WTC11 (cell line): ENCODE measurements at regions not wholly inside any gene's neighbourhood (a gene's known extent, or its start where the extent isn't known, plus 50 kb on each side); places are given as distances from the start of the nearest gene placed in this dataset.

Experiments used
- ATAC-seq: fragments of 200-7000 bp; cut with Tn5 transposase; 2 replicates; pipeline ENCODE4 v1.10.0; 2021; ENCODE audit warnings: mild to moderate bottlenecking, moderate library complexity
- CTCF ChIA-PET: fragments of 300-600 bp; sonication (Branson Sonifier 250); formaldehyde crosslinking; loops from one replicate; lab custom pipeline; 2021; ENCODE audit warnings: antibody characterized with exemption; lab: Charles Lee
- POLR2A ChIA-PET: fragments of 350-600 bp; sonication (Branson Sonifier 250); formaldehyde crosslinking; loops from one replicate; lab custom pipeline; 2021; ENCODE audit warnings: antibody characterized with exemption; lab: Charles Lee
- DNase-seq: peaks from one replicate; pipeline ENCODE4 v3.0.0; 2021; ENCODE audit warnings: low spot score
- H3K27ac Mint-ChIP-seq: 2 replicates; pipeline ENCODE4 v1.8.0; 2021; ENCODE audit warnings: mixed read lengths
- H3K27me3 Mint-ChIP-seq: 2 replicates; pipeline ENCODE4 v1.8.0; 2021; ENCODE audit warnings: low read depth, mild to moderate bottlenecking, moderate library complexity, mixed read lengths
- H3K36me3 Mint-ChIP-seq: 2 replicates; pipeline ENCODE4 v1.8.0; 2021; ENCODE audit warnings: mixed read lengths
- H3K4me1 Mint-ChIP-seq: 2 replicates; pipeline ENCODE4 v1.8.0; 2022; ENCODE audit warnings: mixed read lengths
- H3K4me3 Mint-ChIP-seq: 2 replicates; pipeline ENCODE4 v1.8.0; 2021; ENCODE audit warnings: mild to moderate bottlenecking, moderate library complexity, mixed read lengths
- H3K9me3 Mint-ChIP-seq: 2 replicates; pipeline ENCODE4 v1.8.0; 2021; ENCODE audit warnings: mixed read lengths
- ATF2 ChIP-seq: sonication (generic); formaldehyde crosslinking; IDR thresholded peaks from 2 replicates; pipeline ENCODE4 v1.8.1; 2022; ENCODE audit warnings: low read depth, missing genetic modification reagents, borderline replicate concordance
- ATF6 ChIP-seq: sonication (generic); formaldehyde crosslinking; IDR thresholded peaks from 2 replicates; pipeline ENCODE4 v1.8.1; 2023; ENCODE audit warnings: mild to moderate bottlenecking, missing genetic modification reagents
- CDX4 ChIP-seq: fragments of 250-450 bp; sonication (Bioruptor Pico); IDR thresholded peaks from 2 replicates; pipeline ENCODE4 v1.9.0; 2021; ENCODE audit warnings: moderate library complexity, mild to moderate bottlenecking, inconsistent platforms, borderline replicate concordance
- CREM ChIP-seq: sonication (generic); formaldehyde crosslinking; IDR thresholded peaks from 2 replicates; pipeline ENCODE4 v1.8.1; 2022; ENCODE audit warnings: mild to moderate bottlenecking, missing genetic modification reagents, moderate library complexity
- E2F4 ChIP-seq: sonication (generic); formaldehyde crosslinking; IDR thresholded peaks from 2 replicates; pipeline ENCODE4 v1.8.1; 2022; ENCODE audit warnings: low read depth, mild to moderate bottlenecking, moderate library complexity, missing genetic modification reagents, borderline replicate concordance
- ELF4 ChIP-seq: sonication (generic); formaldehyde crosslinking; IDR thresholded peaks from 2 replicates; pipeline ENCODE4 v1.8.1; 2022; ENCODE audit warnings: low read depth, mild to moderate bottlenecking, moderate library complexity, missing genetic modification reagents
- ESRRA ChIP-seq: sonication (generic); formaldehyde crosslinking; IDR thresholded peaks from 2 replicates; pipeline ENCODE4 v1.8.1; 2022; ENCODE audit warnings: mild to moderate bottlenecking, missing genetic modification reagents, borderline replicate concordance
- GABPB1 ChIP-seq: sonication (generic); formaldehyde crosslinking; IDR thresholded peaks from 2 replicates; pipeline ENCODE4 v1.8.1; 2023; ENCODE audit warnings: mild to moderate bottlenecking, missing genetic modification reagents
- HMGA2 ChIP-seq: fragments of 250-450 bp; sonication (Bioruptor Pico); IDR thresholded peaks from 2 replicates; pipeline ENCODE4 v1.4.0; 2021; ENCODE audit warnings: mild to moderate bottlenecking, moderate library complexity
- IRF1 ChIP-seq: sonication (generic); formaldehyde crosslinking; IDR thresholded peaks from 2 replicates; pipeline ENCODE4 v1.8.0; 2023; ENCODE audit warnings: missing genetic modification reagents
- JAZF1 ChIP-seq: fragments of 250-450 bp; sonication (Bioruptor Pico); IDR thresholded peaks from 2 replicates; pipeline ENCODE4 v1.9.0; 2021; ENCODE audit warnings: moderate library complexity, mild to moderate bottlenecking, inconsistent platforms
- JUN ChIP-seq: sonication (generic); formaldehyde crosslinking; IDR thresholded peaks from 2 replicates; pipeline ENCODE4 v1.8.0; 2023; ENCODE audit warnings: mild to moderate bottlenecking, missing genetic modification reagents
- MYBL2 ChIP-seq: sonication (generic); formaldehyde crosslinking; IDR thresholded peaks from 2 replicates; pipeline ENCODE4 v1.8.1; 2023; ENCODE audit warnings: mild to moderate bottlenecking, moderate library complexity, missing genetic modification reagents
- PRDM15 ChIP-seq: sonication (generic); formaldehyde crosslinking; IDR thresholded peaks from 2 replicates; pipeline ENCODE4 v1.8.0; 2022; ENCODE audit warnings: missing genetic modification reagents
- TEAD4 ChIP-seq: sonication (generic); formaldehyde crosslinking; IDR thresholded peaks from 2 replicates; pipeline ENCODE4 v1.8.0; 2022; ENCODE audit warnings: mild to moderate bottlenecking, missing genetic modification reagents
- USF2 ChIP-seq: sonication (generic); formaldehyde crosslinking; IDR thresholded peaks from 2 replicates; pipeline ENCODE4 v1.8.1; 2023; ENCODE audit warnings: mild to moderate bottlenecking, missing genetic modification reagents, moderate library complexity
- ZNF425 ChIP-seq: fragments of 250-450 bp; sonication (Bioruptor Pico); conservative IDR thresholded peaks from 2 replicates; pipeline ENCODE4 v1.9.0; 2021; ENCODE audit warnings: mild to moderate bottlenecking
- ZNF671 ChIP-seq: fragments of 250-450 bp; sonication (Bioruptor Pico); IDR thresholded peaks from 2 replicates; pipeline ENCODE4 v1.8.0; 2021; ENCODE audit warnings: mild to moderate bottlenecking

- DNase-seq = no peak
- ATAC-seq = no peak
- Mint-ChIP-seq H3K27me3 (no peaks in the 10 kb centered on the region), H3K4me1 (peaks cover 33% of the 10 kb centered on the region), H3K36me3 (no peaks in the 10 kb centered on the region), H3K9me3 (peaks cover 7% of the 10 kb centered on the region; the same call in 1 of the 2 replicates), H3K27ac (no peak overlapping the region), H3K4me3 (no peak overlapping the region)
- TF ChIP-seq JUN (CRISPR knock-in tag) = no peak
- no peak for TF ChIP-seq PRDM15 (CRISPR knock-in tag)
- no peak for TF ChIP-seq ATF6 (CRISPR knock-in tag)
- ChIA-PET CTCF (no interaction called here), POLR2A (no interaction called here)
These were observed 512.5 kb upstream of the PROK2 start for GRCh38 chr3:72297481-72297880.

- Mint-ChIP-seq H3K27me3 (no peaks in the 10 kb centered on the region), H3K4me1 (peaks cover 33% of the 10 kb centered on the region), H3K27ac (no peak overlapping the region), H3K4me3 (no peak overlapping the region), H3K36me3 (no peaks in the 10 kb centered on the region), H3K9me3 (peaks cover 7% of the 10 kb centered on the region; the same call in 1 of the 2 replicates)
- DNase-seq (no peak), ATAC-seq (no peak)
- ChIA-PET POLR2A (no interaction called here), CTCF (no interaction called here)
- TF ChIP-seq CREM (CRISPR knock-in tag) = no peak
- no peak for TF ChIP-seq CDX4
- TF ChIP-seq ESRRA (CRISPR knock-in tag) = no peak
- TF ChIP-seq HMGA2 = no peak
- TF ChIP-seq ZNF671 (CRISPR knock-in tag) = no peak
- TF ChIP-seq E2F4 = no peak
- TF ChIP-seq GABPB1 (CRISPR knock-in tag) = no peak
- TF ChIP-seq JUN (CRISPR knock-in tag) = no peak
- no peak for TF ChIP-seq ATF2
- no peak for TF ChIP-seq MYBL2 (CRISPR knock-in tag)
- TF ChIP-seq ZNF425 (CRISPR knock-in tag) = no peak
- TF ChIP-seq ELF4 (CRISPR knock-in tag) = no peak
- TF ChIP-seq JAZF1 (CRISPR knock-in tag) = no peak
- no peak for TF ChIP-seq TEAD4 (CRISPR knock-in tag)
- no peak for TF ChIP-seq USF2 (CRISPR knock-in tag)
- TF ChIP-seq IRF1 (CRISPR knock-in tag) = no peak
These were observed 511.6 kb upstream of the PROK2 start for GRCh38 chr3:72296477-72297111.
